SU-DHL-6 (cell line): ENCODE measurements at regions not wholly inside any gene's neighbourhood (a gene's known extent, or its start where the extent isn't known, plus 50 kb on each side); places are given as distances from the start of the nearest gene placed in this dataset.

ENCODE experiments used
- H2AFZ ChIP-seq: fragments of 200-600 bp; sonication (generic); 2 replicates; pipeline ENCODE4 v1.6.1; 2014; ENCODE audit warnings: low read depth, mild to moderate bottlenecking, moderate library complexity, mixed read lengths, antibody characterized with exemption, low read length; ENCODE audit not compliant: severe bottlenecking
- H3F3A ChIP-seq: fragments of 200-600 bp; shearing (Covaris generic); 2 replicates; pipeline ENCODE4 v1.6.0; 2016; ENCODE audit warnings: antibody characterized with exemption, mild to moderate bottlenecking; ENCODE audit not compliant: insufficient read depth
- H3K27ac ChIP-seq: fragments of 200-600 bp; sonication (generic); 2 replicates; pipeline ENCODE4 v1.5.1; 2016; ENCODE audit warnings: low read depth, mild to moderate bottlenecking, low read length, moderate library complexity, mixed read lengths
- H3K27me3 ChIP-seq: fragments of 200-600 bp; sonication (generic), shearing (Covaris generic); 2 replicates; pipeline ENCODE4 v1.6.0; 2014; ENCODE audit warnings: mild to moderate bottlenecking, low read length
- H3K36me3 ChIP-seq: fragments of 200-600 bp; sonication (generic); 2 replicates; pipeline ENCODE4 v1.6.1; 2014; ENCODE audit warnings: mild to moderate bottlenecking, low read length, mixed read lengths
- H3K4me2 ChIP-seq: fragments of 300-600, 200-600 bp; shearing (Covaris generic), sonication (generic); 2 replicates; pipeline ENCODE4 v1.6.0; 2014; ENCODE audit warnings: low read length, low read depth, mild to moderate bottlenecking; ENCODE audit not compliant: poor library complexity, severe bottlenecking
- H3K4me3 ChIP-seq: fragments of 200-600 bp; sonication (generic); 2 replicates; pipeline ENCODE4 v1.5.1; 2014; ENCODE audit warnings: antibody characterized with exemption, low read length, mild to moderate bottlenecking, mixed read lengths; ENCODE audit not compliant: insufficient read depth, poor library complexity, severe bottlenecking
- H3K79me2 ChIP-seq: fragments of 200-600 bp; sonication (generic); 2 replicates; pipeline ENCODE4 v1.6.1; 2014; ENCODE audit warnings: mild to moderate bottlenecking, low read length, moderate library complexity; ENCODE audit not compliant: insufficient read depth
- H3K9ac ChIP-seq: fragments of 200-600 bp; sonication (generic); 2 replicates; pipeline ENCODE4 v1.7.0; 2014; ENCODE audit warnings: mild to moderate bottlenecking, low read length
- H3K9me2 ChIP-seq: fragments of 200-600 bp; sonication (generic); replicated peaks from 2 replicates; pipeline ENCODE4 v1.6.1; 2014; ENCODE audit warnings: low read length; ENCODE audit not compliant: insufficient read depth
- H3K9me3 ChIP-seq: fragments of 200-600 bp; sonication (generic); 2 replicates; pipeline ENCODE4 v1.6.1; 2014; ENCODE audit warnings: low read length, mixed read lengths; ENCODE audit not compliant: insufficient read depth
- H4K20me1 ChIP-seq: fragments of 200-600 bp; sonication (generic); 2 replicates; pipeline ENCODE4 v1.6.1; 2014; ENCODE audit warnings: low read depth, mild to moderate bottlenecking, antibody characterized with exemption, low read length, moderate library complexity, mixed read lengths
- EZH2phosphoT487 ChIP-seq: fragments of 200-600 bp; sonication (generic), shearing (Covaris generic); conservative IDR thresholded peaks from 2 replicates; pipeline ENCODE4 v1.6.1; 2018; ENCODE audit warnings: mild to moderate bottlenecking, antibody characterized with exemption, low read length, moderate library complexity, mixed read lengths
- TF ChIP-seq, protein P1 (sequence below): fragments of 200-600 bp; sonication (generic); IDR thresholded peaks from one replicate; pipeline ENCODE4 v1.5.1; 2017; ENCODE audit warnings: antibody characterized with exemption, mild to moderate bottlenecking, low read length, moderate library complexity; ENCODE audit not compliant: insufficient read depth, poor library complexity, severe bottlenecking

DNA sequence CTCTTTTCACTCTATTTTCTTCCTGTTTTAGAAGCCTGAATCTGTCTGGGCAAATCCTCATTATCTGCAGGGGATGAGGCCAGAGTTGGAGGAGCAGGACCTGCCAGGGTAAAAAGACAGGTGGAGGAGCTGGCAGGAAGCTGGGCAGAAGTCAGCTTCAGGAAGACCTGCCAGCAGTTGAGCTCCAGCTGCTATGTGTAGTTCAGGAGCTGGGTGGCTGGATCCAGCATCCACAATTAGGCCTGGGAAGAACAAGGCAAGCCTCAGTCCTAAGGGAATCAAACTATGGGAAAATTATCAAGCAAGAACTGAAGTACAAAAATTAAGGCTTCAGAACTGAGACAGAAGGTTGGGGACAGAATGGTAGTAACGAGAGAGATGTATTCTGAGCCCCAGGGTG is 174.0 kb downstream of the MREG start:
- no peak overlapping the region for H3K4me3 ChIP-seq
- no peaks in the 10 kb centered on the region for H3K36me3 ChIP-seq
- no peak overlapping the region for H3K4me2 ChIP-seq
- no peaks in the 10 kb centered on the region for H3K79me2 ChIP-seq
- no peak overlapping the region for H3K27ac ChIP-seq
- H2AFZ ChIP-seq: no peak overlapping the region
- no peak for TF ChIP-seq EZH2phosphoT487
- TF ChIP-seq, protein P1, sequence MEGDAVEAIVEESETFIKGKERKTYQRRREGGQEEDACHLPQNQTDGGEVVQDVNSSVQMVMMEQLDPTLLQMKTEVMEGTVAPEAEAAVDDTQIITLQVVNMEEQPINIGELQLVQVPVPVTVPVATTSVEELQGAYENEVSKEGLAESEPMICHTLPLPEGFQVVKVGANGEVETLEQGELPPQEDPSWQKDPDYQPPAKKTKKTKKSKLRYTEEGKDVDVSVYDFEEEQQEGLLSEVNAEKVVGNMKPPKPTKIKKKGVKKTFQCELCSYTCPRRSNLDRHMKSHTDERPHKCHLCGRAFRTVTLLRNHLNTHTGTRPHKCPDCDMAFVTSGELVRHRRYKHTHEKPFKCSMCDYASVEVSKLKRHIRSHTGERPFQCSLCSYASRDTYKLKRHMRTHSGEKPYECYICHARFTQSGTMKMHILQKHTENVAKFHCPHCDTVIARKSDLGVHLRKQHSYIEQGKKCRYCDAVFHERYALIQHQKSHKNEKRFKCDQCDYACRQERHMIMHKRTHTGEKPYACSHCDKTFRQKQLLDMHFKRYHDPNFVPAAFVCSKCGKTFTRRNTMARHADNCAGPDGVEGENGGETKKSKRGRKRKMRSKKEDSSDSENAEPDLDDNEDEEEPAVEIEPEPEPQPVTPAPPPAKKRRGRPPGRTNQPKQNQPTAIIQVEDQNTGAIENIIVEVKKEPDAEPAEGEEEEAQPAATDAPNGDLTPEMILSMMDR: no peak
- no peaks in the 10 kb centered on the region for H3K9me3 ChIP-seq
- H3F3A ChIP-seq: no peaks in the 10 kb centered on the region
- H3K9ac ChIP-seq: no peak overlapping the region
- H3K27me3 ChIP-seq: no peaks in the 10 kb centered on the region
- no peaks in the 10 kb centered on the region for H4K20me1 ChIP-seq
- H3K9me2 ChIP-seq: no peaks in the 10 kb centered on the region

DNA sequence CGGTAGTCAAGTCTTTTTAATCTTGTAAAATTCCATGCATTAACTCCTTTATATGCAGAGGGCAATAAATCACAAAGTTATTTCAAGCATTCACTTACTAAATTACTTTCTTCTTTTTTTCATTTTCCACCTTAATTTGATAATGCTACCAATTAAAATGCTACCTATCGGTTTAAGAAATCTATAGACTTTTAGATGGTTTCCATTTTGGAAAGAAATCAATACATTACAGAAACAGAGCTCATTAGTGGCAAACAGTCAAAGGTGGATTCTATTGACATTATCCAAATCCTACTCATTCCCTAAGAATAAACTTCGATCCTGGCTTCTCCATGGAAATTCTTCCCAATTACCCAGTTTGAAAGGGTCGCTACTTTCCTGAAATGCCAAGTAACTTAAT is 176.5 kb downstream of the MREG start:
- H3K9me2 ChIP-seq: no peaks in the 10 kb centered on the region
- H3K9me3 ChIP-seq: no peaks in the 10 kb centered on the region
- TF ChIP-seq, protein P1: no peak
- no peak for TF ChIP-seq EZH2phosphoT487
- H3F3A ChIP-seq: no peaks in the 10 kb centered on the region
- no peaks in the 10 kb centered on the region for H3K27me3 ChIP-seq
- H4K20me1 ChIP-seq: no peaks in the 10 kb centered on the region
- H3K9ac ChIP-seq: no peak overlapping the region
- no peak overlapping the region for H3K27ac ChIP-seq
- no peaks in the 10 kb centered on the region for H3K79me2 ChIP-seq
- no peak overlapping the region for H3K4me2 ChIP-seq
- no peaks in the 10 kb centered on the region for H3K36me3 ChIP-seq
- no peak overlapping the region for H2AFZ ChIP-seq
- H3K4me3 ChIP-seq: no peak overlapping the region

DNA sequence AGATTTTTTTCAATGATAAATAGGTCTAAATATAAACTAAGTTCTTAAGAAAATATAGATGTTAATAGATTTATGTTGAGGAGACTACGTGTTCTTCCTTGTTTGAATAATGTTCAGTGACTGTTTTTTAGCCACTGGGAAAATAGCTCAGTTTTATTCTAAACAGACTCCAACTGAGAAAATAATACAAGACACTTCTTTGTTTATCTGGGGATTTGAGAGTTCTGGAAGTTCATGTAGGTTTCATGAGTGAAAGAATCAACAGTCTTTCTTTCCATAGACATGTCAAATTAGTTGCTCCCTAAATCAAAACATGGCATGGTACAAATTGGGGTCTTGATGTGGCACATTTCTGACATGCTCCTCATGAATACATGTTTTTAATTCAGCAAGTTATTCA is 177.7 kb downstream of the MREG start:
- Histone ChIP-seq H3K4me3 (no peak overlapping the region), H3K9me3 (no peaks in the 10 kb centered on the region), H3K27ac (no peak overlapping the region), H3K4me2 (no peak overlapping the region), H4K20me1 (no peaks in the 10 kb centered on the region), H3K9me2 (no peaks in the 10 kb centered on the region), H3F3A (no peaks in the 10 kb centered on the region), H3K79me2 (no peaks in the 10 kb centered on the region), H3K9ac (no peak overlapping the region), H3K36me3 (no peaks in the 10 kb centered on the region), H2AFZ (no peak overlapping the region), H3K27me3 (no peaks in the 10 kb centered on the region)
- TF ChIP-seq EZH2phosphoT487: no peak
- TF ChIP-seq, protein P1: no peak

DNA sequence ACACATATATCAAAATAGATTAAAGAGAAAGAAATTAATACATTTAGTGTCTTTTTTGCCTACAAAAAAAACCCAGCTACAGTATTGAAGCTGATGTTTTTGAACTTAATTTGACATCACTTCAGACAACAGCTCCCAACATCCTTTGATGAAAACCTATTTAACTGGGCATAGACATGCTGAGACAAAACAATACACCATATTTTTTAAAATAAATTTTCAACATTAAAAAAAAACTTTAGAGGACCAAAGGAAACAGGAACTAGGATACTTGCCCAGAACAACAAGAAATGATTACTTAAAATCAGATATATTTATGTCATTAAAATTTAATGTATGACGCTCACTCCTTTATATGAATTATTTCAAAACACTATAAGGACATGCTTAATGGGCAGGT is 178.1 kb downstream of the MREG start:
- Histone ChIP-seq H3K27me3 (no peaks in the 10 kb centered on the region), H3K9me2 (no peaks in the 10 kb centered on the region), H3K9me3 (no peaks in the 10 kb centered on the region), H3F3A (no peaks in the 10 kb centered on the region), H3K79me2 (no peaks in the 10 kb centered on the region), H4K20me1 (no peaks in the 10 kb centered on the region), H3K4me3 (no peak overlapping the region), H3K9ac (no peak overlapping the region), H3K27ac (no peak overlapping the region), H3K36me3 (no peaks in the 10 kb centered on the region), H2AFZ (no peak overlapping the region), H3K4me2 (no peak overlapping the region)
- TF ChIP-seq, protein P1: no peak
- no peak for TF ChIP-seq EZH2phosphoT487
